Fibroblast of lung (primary cell): ENCODE measurements at regions not wholly inside any gene's neighbourhood (a gene's known extent, or its start where the extent isn't known, plus 50 kb on each side); places are given as distances from the start of the nearest gene placed in this dataset.

Source experiments
- CTCF ChIP-seq, 2 donors: IDR thresholded peaks in 1 of 2; conservative IDR thresholded peaks in 1 of 2; 1 replicate in 1 of 2; 2 replicates in 1 of 2; pipeline ENCODE4 v1.5.1; 2011 to 2012; ENCODE audit warnings: low read length in 2 of 2, control low read depth in 1 of 2, inconsistent platforms in 1 of 2, low read depth in 1 of 2, mild to moderate bottlenecking in 1 of 2
- EZH2 ChIP-seq: IDR thresholded peaks from 2 replicates; pipeline ENCODE4 v1.5.1; 2012; ENCODE audit warnings: low read length, control low read depth, mild to moderate bottlenecking; ENCODE audit errors: missing control alignments

GRCh38 chr4:175103403-175103802, 185.2 kb downstream of the ADAM29 start:
- TF ChIP-seq CTCF (conservative IDR thresholded peaks at IDR 0.05 in 1 of 2, IDR thresholded peaks at IDR 0.05 in 1 of 2; ENCODE audit: low read depth in 1 of 2, low read length in 2 of 2), result no peak
- TF ChIP-seq EZH2, result no peak
